MM.1S (cell line): ENCODE measurements at regions not wholly inside any gene's neighbourhood (a gene's known extent, or its start where the extent isn't known, plus 50 kb on each side); places are given as distances from the start of the nearest gene placed in this dataset.

ENCODE experiments used
- DNase-seq: peaks from one replicate; pipeline ENCODE4 v3.0.0-alpha.2; 2015
- H2AFZ ChIP-seq: fragments of 300-600 bp; sonication (generic); 2 replicates; pipeline ENCODE4 v1.6.0; 2016; ENCODE audit warnings: antibody characterized with exemption, low read length
- H3F3A ChIP-seq: fragments of 300-600 bp; sonication (generic); 2 replicates; pipeline ENCODE4 v1.6.1; 2016; ENCODE audit warnings: mild to moderate bottlenecking, antibody characterized with exemption, low read length, moderate library complexity, mixed read lengths; ENCODE audit not compliant: insufficient read depth
- H3K27ac ChIP-seq: fragments of 300-600 bp; sonication (generic); 2 replicates; pipeline ENCODE4 v1.5.1; 2016; ENCODE audit warnings: mild to moderate bottlenecking, low read length
- H3K27me3 ChIP-seq: fragments of 300-600 bp; sonication (generic); replicated peaks from 2 replicates; pipeline ENCODE4 v1.6.0; 2016; ENCODE audit warnings: low read length; ENCODE audit not compliant: insufficient read depth
- H3K36me3 ChIP-seq: fragments of 300-600 bp; sonication (generic); replicated peaks from 2 replicates; pipeline ENCODE4 v1.6.1; 2016; ENCODE audit warnings: mild to moderate bottlenecking, low read length, mixed read lengths; ENCODE audit not compliant: insufficient read depth
- H3K4me1 ChIP-seq: fragments of 300-600 bp; sonication (generic); 2 replicates; pipeline ENCODE4 v1.6.1; 2016; ENCODE audit warnings: low read length, mixed read lengths
- H3K4me2 ChIP-seq: fragments of 300-600 bp; sonication (generic); 2 replicates; pipeline ENCODE4 v1.6.0; 2016; ENCODE audit warnings: low read depth, low read length
- H3K4me3 ChIP-seq: fragments of 300-600 bp; sonication (generic); 2 replicates; pipeline ENCODE4 v1.5.1; 2016; ENCODE audit warnings: low read length, mixed read lengths
- H3K79me2 ChIP-seq: fragments of 300-600 bp; sonication (generic); 2 replicates; pipeline ENCODE4 v1.6.1; 2016; ENCODE audit warnings: mixed run types, low read length, mixed read lengths
- H3K9ac ChIP-seq: fragments of 300-600 bp; sonication (generic); 2 replicates; pipeline ENCODE4 v1.6.1; 2016; ENCODE audit warnings: low read length, mixed read lengths
- H3K9me2 ChIP-seq: fragments of 300-600 bp; sonication (generic); replicated peaks from 2 replicates; pipeline ENCODE4 v1.6.1; 2016; ENCODE audit warnings: mild to moderate bottlenecking, low read length, mixed read lengths; ENCODE audit not compliant: insufficient read depth
- H3K9me3 ChIP-seq: fragments of 300-600 bp; sonication (generic); replicated peaks from 2 replicates; pipeline ENCODE4 v1.6.1; 2016; ENCODE audit warnings: mild to moderate bottlenecking, low read length, mixed read lengths; ENCODE audit not compliant: insufficient read depth
- H4K20me1 ChIP-seq: fragments of 300-600 bp; sonication (generic); 2 replicates; pipeline ENCODE4 v1.6.1; 2016; ENCODE audit warnings: mild to moderate bottlenecking, low read length, moderate library complexity, mixed read lengths; ENCODE audit not compliant: insufficient read depth
- CTCF ChIP-seq: fragments of 300-600 bp; sonication (generic); IDR thresholded peaks from 2 replicates; pipeline ENCODE4 v1.5.1; 2016; ENCODE audit warnings: antibody characterized with exemption, low read length, mixed read lengths
- EZH2 ChIP-seq: fragments of 300-600 bp; sonication (generic); optimal IDR thresholded peaks from 2 replicates; pipeline ENCODE3; 2017; ENCODE audit warnings: low read depth, mild to moderate bottlenecking, antibody characterized with exemption, low read length, mixed read lengths
- EZH2phosphoT487 ChIP-seq: fragments of 300-600 bp; sonication (generic); IDR thresholded peaks from 2 replicates; pipeline ENCODE4 v1.6.1; 2018; ENCODE audit warnings: antibody characterized with exemption, low read length

- no peaks in the 10 kb centered on the region for H3K79me2 ChIP-seq
- H3K4me1 ChIP-seq, result no peaks in the 10 kb centered on the region
- H3K4me2 ChIP-seq, result no peak overlapping the region
- H3K9me2 ChIP-seq, result no peaks in the 10 kb centered on the region
- H3F3A ChIP-seq, result no peaks in the 10 kb centered on the region
- TF ChIP-seq EZH2 (no peak), EZH2phosphoT487 (no peak), CTCF (no peak)
- H2AFZ ChIP-seq, result no peak overlapping the region
- H4K20me1 ChIP-seq, result no peaks in the 10 kb centered on the region
- no peaks in the 10 kb centered on the region for H3K9me3 ChIP-seq
- H3K9ac ChIP-seq, result no peak overlapping the region
- H3K36me3 ChIP-seq, result no peaks in the 10 kb centered on the region
- H3K27ac ChIP-seq, result no peak overlapping the region
- H3K4me3 ChIP-seq, result no peak overlapping the region
- 0 out of 2 replicates have a peak, but pooled peaks cover 1% of the 10 kb centered on the region for H3K27me3 ChIP-seq
- no peak for DNase-seq
These were observed 361.4 kb upstream of the C16orf82 start for GRCh38 chr16:26705346-26705745.

DNA sequence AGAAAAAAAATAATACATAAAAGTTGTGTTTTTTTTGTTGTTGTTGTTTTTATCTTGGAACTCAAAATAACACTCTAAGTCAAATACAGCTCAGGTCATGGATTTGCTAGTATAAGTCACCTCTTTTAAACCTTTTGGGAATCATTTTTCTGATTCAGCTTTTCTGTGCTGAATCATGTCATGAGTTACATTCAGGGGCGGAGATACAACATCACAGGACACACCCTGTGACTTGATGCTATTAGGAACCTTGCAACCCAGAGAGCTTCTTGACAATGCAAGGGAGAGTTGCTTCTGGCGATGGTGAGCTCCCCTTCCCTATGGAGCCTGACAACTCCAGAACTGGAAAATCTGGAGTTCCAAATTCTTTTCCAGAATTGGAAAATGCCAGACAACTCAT, 358.3 kb upstream of the C16orf82 start:
- no peaks in the 10 kb centered on the region for H3K4me1 ChIP-seq
- no peaks in the 10 kb centered on the region for H3K79me2 ChIP-seq
- H3K9me2 ChIP-seq, result no peaks in the 10 kb centered on the region
- H3K4me3 ChIP-seq, result no peak overlapping the region
- no peak overlapping the region for H3K9ac ChIP-seq
- TF ChIP-seq EZH2 (no peak), CTCF (no peak), EZH2phosphoT487 (no peak)
- 0 out of 2 replicates have a peak, but pooled peaks cover 3% of the 10 kb centered on the region for H3K27me3 ChIP-seq
- H4K20me1 ChIP-seq, result no peaks in the 10 kb centered on the region
- no peak overlapping the region for H3K4me2 ChIP-seq
- no peaks in the 10 kb centered on the region for H3K9me3 ChIP-seq
- H3K27ac ChIP-seq, result no peak overlapping the region
- H3K36me3 ChIP-seq, result no peaks in the 10 kb centered on the region
- DNase-seq, result no peak
- H3F3A ChIP-seq, result no peaks in the 10 kb centered on the region
- H2AFZ ChIP-seq, result no peak overlapping the region

DNA sequence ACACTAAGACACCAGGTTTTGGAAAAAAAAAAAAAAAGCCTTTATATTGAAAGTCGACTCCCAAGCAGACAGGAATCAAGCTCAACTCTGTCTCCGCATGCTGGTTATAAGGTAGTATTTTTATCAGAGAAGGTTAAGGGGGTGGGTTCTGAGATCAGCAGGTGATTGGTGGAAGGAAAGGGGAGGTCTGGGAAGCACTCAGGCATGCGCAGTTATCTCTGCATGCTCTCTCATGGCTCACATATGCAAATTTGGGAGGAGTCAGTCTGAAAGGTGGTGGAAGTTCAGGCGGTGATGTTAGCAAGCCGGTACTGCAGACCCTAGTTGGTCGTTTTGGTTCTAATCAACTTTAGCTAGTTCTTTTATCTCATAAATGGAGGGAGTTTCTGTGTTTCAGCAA, 357.6 kb upstream of the C16orf82 start:
- Histone ChIP-seq H3K4me2 (no peak overlapping the region), H2AFZ (no peak overlapping the region), H3K4me1 (no peaks in the 10 kb centered on the region), H3K9ac (no peak overlapping the region), H3K27ac (no peak overlapping the region), H3K79me2 (no peaks in the 10 kb centered on the region), H3K36me3 (no peaks in the 10 kb centered on the region), H3K4me3 (no peak overlapping the region), H3K9me3 (no peaks in the 10 kb centered on the region), H3K9me2 (no peaks in the 10 kb centered on the region), H3F3A (no peaks in the 10 kb centered on the region), H4K20me1 (no peaks in the 10 kb centered on the region), H3K27me3 (0 out of 2 replicates have a peak, but pooled peaks cover 3% of the 10 kb centered on the region)
- peak; percentile 6 for DNase-seq
- TF ChIP-seq CTCF (no peak), EZH2 (no peak), EZH2phosphoT487 (no peak)
